GM23338 (cell line): ENCODE measurements at regions not wholly inside any gene's neighbourhood (a gene's known extent, or its start where the extent isn't known, plus 50 kb on each side); places are given as distances from the start of the nearest gene placed in this dataset.
"Not testable (repeated sequence)": the region's sequence is repeated elsewhere in the genome, so short reads cannot be mapped to it uniquely, and the experiment has no call there.

ENCODE experiments used
- ATAC-seq: fragments of 200-7000 bp; cut with Tn5 transposase; 3 replicates; pipeline ENCODE4 v1.9.1; 2020
- DNase-seq: peaks from one replicate; pipeline ENCODE4 v3.0.0-alpha.2; 2015; ENCODE audit warnings: low spot score
- H2AFZ ChIP-seq: fragments of 200-600 bp; sonication (generic); 2 replicates; pipeline ENCODE4 v1.8.0; 2016; ENCODE audit warnings: antibody characterized with exemption, mild to moderate bottlenecking, moderate library complexity
- H3F3A ChIP-seq: fragments of 200-600 bp; sonication (generic); replicated peaks from 2 replicates; pipeline ENCODE4 v1.8.0; 2017; ENCODE audit warnings: antibody characterized with exemption, mixed run types, low read depth
- H3K27ac ChIP-seq: fragments of 200-600 bp; sonication (generic); 2 replicates; pipeline ENCODE4 v1.6.1; 2016; ENCODE audit warnings: low read depth
- H3K27me3 ChIP-seq: fragments of 200-600 bp; sonication (generic); 2 replicates; pipeline ENCODE4 v1.8.0; 2016; ENCODE audit warnings: mild to moderate bottlenecking, mixed run types, moderate library complexity; ENCODE audit not compliant: insufficient read depth
- H3K36me3 ChIP-seq: fragments of 200-600 bp; sonication (generic); 2 replicates; pipeline ENCODE4 v1.8.0; 2016; ENCODE audit warnings: mild to moderate bottlenecking; ENCODE audit not compliant: insufficient read depth
- H3K4me1 ChIP-seq: fragments of 200-600 bp; sonication (generic); 2 replicates; pipeline ENCODE4 v1.8.0; 2016; ENCODE audit warnings: mild to moderate bottlenecking, moderate library complexity; ENCODE audit not compliant: insufficient read depth
- H3K4me2 ChIP-seq: fragments of 200-600 bp; sonication (generic); 2 replicates; pipeline ENCODE4 v1.7.1; 2017; ENCODE audit warnings: mixed run types
- H3K4me3 ChIP-seq: fragments of 200-600 bp; sonication (generic); 2 replicates; pipeline ENCODE4 v1.6.1; 2016; ENCODE audit warnings: mixed run types
- H3K79me2 ChIP-seq: fragments of 200-600 bp; sonication (generic); replicated peaks from 2 replicates; pipeline ENCODE4 v1.8.0; 2017; ENCODE audit warnings: mild to moderate bottlenecking; ENCODE audit not compliant: insufficient read depth
- H3K9me2 ChIP-seq: fragments of 200-600 bp; sonication (generic); 2 replicates; pipeline ENCODE4 v1.8.0; 2017; ENCODE audit not compliant: insufficient read depth
- H4K20me1 ChIP-seq: fragments of 200-600 bp; sonication (generic); replicated peaks from 2 replicates; pipeline ENCODE4 v1.8.0; 2017; ENCODE audit warnings: mild to moderate bottlenecking; ENCODE audit not compliant: insufficient read depth
- H3K27ac Mint-ChIP-seq: 2 replicates; pipeline ENCODE4 v1.8.0; 2020; ENCODE audit warnings: inconsistent platforms, mild to moderate bottlenecking, moderate library complexity, mixed read lengths
- H3K27me3 Mint-ChIP-seq: 3 replicates; pipeline ENCODE4 v1.8.0; 2022; ENCODE audit warnings: low read depth, mild to moderate bottlenecking, moderate library complexity, mixed read lengths, inconsistent platforms; ENCODE audit not compliant: insufficient read depth, poor library complexity
- H3K36me3 Mint-ChIP-seq: 3 replicates; pipeline ENCODE4 v1.8.0; 2021; ENCODE audit warnings: low read depth, mild to moderate bottlenecking, inconsistent platforms, moderate library complexity, mixed read lengths
- H3K4me1 Mint-ChIP-seq: 3 replicates; pipeline ENCODE4 v1.8.0; 2020; ENCODE audit warnings: mild to moderate bottlenecking, inconsistent platforms, mixed read lengths
- H3K4me3 Mint-ChIP-seq: 3 replicates; pipeline ENCODE4 v1.8.0; 2021; ENCODE audit warnings: moderate library complexity, mild to moderate bottlenecking, inconsistent platforms, mixed read lengths
- H3K9me3 Mint-ChIP-seq: 3 replicates; pipeline ENCODE4 v1.8.0; 2020; ENCODE audit warnings: moderate library complexity, mild to moderate bottlenecking, inconsistent platforms, mixed read lengths
- JUNB ChIP-seq: IDR thresholded peaks from one replicate; pipeline ENCODE4 v1.6.1; 2016; ENCODE audit warnings: antibody characterized with exemption; ENCODE audit not compliant: unreplicated experiment
- TF ChIP-seq, protein P1 (sequence below), 2 experiments: fragments of 200-600 bp in 1 of 2; sonication (generic) in 1 of 2; conservative IDR thresholded peaks; 2 replicates each; pipeline versions ENCODE4 v1.5.1 to v1.6.1; 2016 to 2017; ENCODE audit warnings: antibody characterized with exemption in 2 of 2, low read depth in 2 of 2, mild to moderate bottlenecking in 2 of 2, moderate library complexity in 1 of 2

DNA sequence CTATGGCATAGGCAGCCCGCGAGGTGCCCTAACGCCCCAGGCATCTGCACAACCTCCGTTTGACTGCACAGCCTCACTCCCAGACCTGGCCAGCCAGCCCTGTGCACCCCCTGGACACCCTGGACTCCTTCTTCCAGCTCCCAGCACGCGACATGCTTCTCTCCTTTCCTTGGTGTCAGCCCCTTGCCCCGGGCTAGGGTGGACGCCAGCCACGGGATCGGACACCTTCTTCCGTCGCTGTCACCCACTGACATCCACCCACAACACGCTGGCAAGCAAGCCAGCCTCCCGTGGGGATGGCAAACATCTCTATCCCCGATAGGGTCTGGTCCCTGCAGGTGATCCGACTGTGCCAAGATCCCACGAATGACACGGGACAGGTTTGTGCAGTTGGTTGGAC, 60.5 kb upstream of the FCGR2A start:
- H3K36me3 Mint-ChIP-seq, H3K4me1 Mint-ChIP-seq, H3K4me3 ChIP-seq, H3K4me3 Mint-ChIP-seq, H4K20me1 ChIP-seq, H3K27ac ChIP-seq, H3K79me2 ChIP-seq, H3K9me3 Mint-ChIP-seq, H3K9me2 ChIP-seq, H3K4me1 ChIP-seq, H3K27me3 ChIP-seq, H2AFZ ChIP-seq, DNase-seq, ATAC-seq, H3K27ac Mint-ChIP-seq, H3K36me3 ChIP-seq, H3F3A ChIP-seq, H3K4me2 ChIP-seq: not testable (repeated sequence)
- peaks cover 16% of the 10 kb centered on the region for H3K27me3 Mint-ChIP-seq

DNA sequence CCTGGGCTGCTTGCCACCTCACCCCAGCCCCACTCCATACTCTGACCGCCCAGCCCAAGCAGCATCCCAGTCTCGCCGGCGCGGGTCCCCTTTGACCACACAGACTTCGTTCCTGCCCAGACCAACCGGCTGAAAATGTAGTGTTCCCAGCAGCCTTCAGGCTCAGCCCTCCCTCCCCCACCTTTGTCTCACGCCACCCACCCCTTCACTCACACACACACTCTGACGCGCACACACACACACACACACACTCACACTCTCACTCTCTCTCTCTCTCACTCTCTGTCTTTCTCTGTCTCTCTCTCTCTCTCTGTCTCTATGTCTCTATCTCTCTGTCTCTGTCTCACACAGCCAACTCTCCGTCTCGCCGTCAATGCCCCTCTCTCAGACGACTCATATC, 61.0 kb upstream of the FCGR2A start:
- H3K27me3 ChIP-seq = peaks cover 15% of the 10 kb centered on the region
- not testable (repeated sequence) for H3K9me2 ChIP-seq, DNase-seq, H3K4me1 ChIP-seq, H4K20me1 ChIP-seq, H3K27ac ChIP-seq, H3K4me3 Mint-ChIP-seq, H3K27ac Mint-ChIP-seq, H3K36me3 ChIP-seq, ATAC-seq, H3K36me3 Mint-ChIP-seq, H2AFZ ChIP-seq, H3K9me3 Mint-ChIP-seq, H3K4me2 ChIP-seq, H3K79me2 ChIP-seq, H3K4me1 Mint-ChIP-seq, H3K4me3 ChIP-seq, H3F3A ChIP-seq
- H3K27me3 Mint-ChIP-seq = peaks cover 21% of the 10 kb centered on the region

DNA sequence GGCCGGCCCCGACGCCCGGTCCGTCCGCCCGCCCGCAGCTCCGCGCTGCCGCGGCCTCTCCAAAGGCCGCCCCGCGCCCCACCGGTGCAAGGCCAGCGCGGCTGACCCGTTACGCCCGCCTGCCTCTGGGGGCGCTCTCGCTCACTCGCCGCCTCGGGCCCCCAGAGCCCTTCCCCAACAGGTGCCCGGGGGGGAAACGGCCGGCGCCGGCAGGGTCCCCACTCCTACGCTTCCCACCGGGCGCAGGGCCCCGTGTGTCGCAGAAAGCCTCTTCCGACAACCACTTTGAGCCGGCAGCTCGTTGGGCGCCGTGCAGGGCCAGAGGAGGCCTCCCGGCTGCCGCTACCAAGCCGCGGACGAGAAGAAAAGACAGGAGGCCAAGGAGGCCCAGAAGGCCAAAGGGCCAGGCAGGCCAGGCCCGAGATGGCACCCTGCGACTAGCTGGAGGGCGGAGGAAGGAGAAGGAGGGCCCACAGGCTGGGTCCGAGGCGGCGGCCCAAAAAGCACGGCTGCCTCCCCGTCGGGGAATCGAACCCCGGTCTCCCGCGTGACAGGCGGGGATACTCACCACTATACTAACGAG, 64.9 kb upstream of the FCGR2A start:
- Histone ChIP-seq H3K4me1 (peaks cover 4% of the 10 kb centered on the region; the same call in 1 of the 2 replicates), H3K27ac (no peak overlapping the region), H3K36me3 (no peaks in the 10 kb centered on the region), H3K4me2 (peak overlapping the region; percentile 76), H3F3A (0 out of 2 replicates have a peak, but pooled peaks cover 3% of the 10 kb centered on the region), H3K79me2 (no peaks in the 10 kb centered on the region), H3K27me3 (peaks cover 45% of the 10 kb centered on the region), H2AFZ (peak overlapping the region; percentile 95), H3K4me3 (peak overlapping the region; percentile 81), H3K9me2 (no peaks in the 10 kb centered on the region), H4K20me1 (no peaks in the 10 kb centered on the region)
- TF ChIP-seq, protein P1, sequence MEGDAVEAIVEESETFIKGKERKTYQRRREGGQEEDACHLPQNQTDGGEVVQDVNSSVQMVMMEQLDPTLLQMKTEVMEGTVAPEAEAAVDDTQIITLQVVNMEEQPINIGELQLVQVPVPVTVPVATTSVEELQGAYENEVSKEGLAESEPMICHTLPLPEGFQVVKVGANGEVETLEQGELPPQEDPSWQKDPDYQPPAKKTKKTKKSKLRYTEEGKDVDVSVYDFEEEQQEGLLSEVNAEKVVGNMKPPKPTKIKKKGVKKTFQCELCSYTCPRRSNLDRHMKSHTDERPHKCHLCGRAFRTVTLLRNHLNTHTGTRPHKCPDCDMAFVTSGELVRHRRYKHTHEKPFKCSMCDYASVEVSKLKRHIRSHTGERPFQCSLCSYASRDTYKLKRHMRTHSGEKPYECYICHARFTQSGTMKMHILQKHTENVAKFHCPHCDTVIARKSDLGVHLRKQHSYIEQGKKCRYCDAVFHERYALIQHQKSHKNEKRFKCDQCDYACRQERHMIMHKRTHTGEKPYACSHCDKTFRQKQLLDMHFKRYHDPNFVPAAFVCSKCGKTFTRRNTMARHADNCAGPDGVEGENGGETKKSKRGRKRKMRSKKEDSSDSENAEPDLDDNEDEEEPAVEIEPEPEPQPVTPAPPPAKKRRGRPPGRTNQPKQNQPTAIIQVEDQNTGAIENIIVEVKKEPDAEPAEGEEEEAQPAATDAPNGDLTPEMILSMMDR (conservative IDR thresholded peaks at IDR 0.05; ENCODE audit: low read depth in 2 of 2) = peak; percentile 57 to 76
- no peak for TF ChIP-seq JUNB
- H3K4me1 Mint-ChIP-seq = peaks cover 8% of the 10 kb centered on the region
- H3K9me3 Mint-ChIP-seq = peaks cover 3% of the 10 kb centered on the region; the same call in 2 of the 3 replicates
- peak overlapping the region; percentile 85 for H3K4me3 Mint-ChIP-seq
- H3K36me3 Mint-ChIP-seq = peaks cover 3% of the 10 kb centered on the region; the same call in 1 of the 3 replicates
- peak; percentile 89 for DNase-seq
- no peak overlapping the region for H3K27ac Mint-ChIP-seq
- peak; percentile 19 for ATAC-seq
- peaks cover 45% of the 10 kb centered on the region for H3K27me3 Mint-ChIP-seq
